Mucosa of rectum (tissue), 2 donors: ENCODE measurements at regions not wholly inside any gene's neighbourhood (a gene's known extent, or its start where the extent isn't known, plus 50 kb on each side); places are given as distances from the start of the nearest gene placed in this dataset.

ENCODE experiments used
- H3K27ac ChIP-seq, 2 donors: one replicate each; pipeline ENCODE4 v1.7.0; 2013; ENCODE audit warnings: inconsistent platforms in 2 of 2, low read depth in 2 of 2, low read length in 2 of 2
- H3K27me3 ChIP-seq, 2 donors: one replicate each; pipeline ENCODE4 v1.7.0; 2013; ENCODE audit warnings: low read length in 2 of 2; ENCODE audit not compliant: control insufficient read depth in 2 of 2, insufficient read depth in 2 of 2
- H3K36me3 ChIP-seq, 2 donors: one replicate each; pipeline ENCODE4 v1.7.0; 2013; ENCODE audit warnings: low read length in 2 of 2; ENCODE audit not compliant: control insufficient read depth in 2 of 2, insufficient read depth in 2 of 2
- H3K4me1 ChIP-seq, 2 donors: one replicate each; pipeline ENCODE4 v1.7.0; 2013; ENCODE audit warnings: low read length in 2 of 2, mild to moderate bottlenecking in 1 of 2; ENCODE audit not compliant: control insufficient read depth in 2 of 2, insufficient read depth in 2 of 2
- H3K4me3 ChIP-seq, 2 donors: one replicate each; pipeline ENCODE4 v1.7.0; 2013; ENCODE audit warnings: low read length in 2 of 2
- H3K9ac ChIP-seq, 2 donors: one replicate each; pipeline ENCODE4 v1.7.0; 2013; ENCODE audit warnings: low read length in 2 of 2, low read depth in 1 of 2, mild to moderate bottlenecking in 1 of 2
- H3K9me3 ChIP-seq, 2 donors: one replicate each; pipeline ENCODE4 v1.7.0; 2013; ENCODE audit warnings: low read length in 2 of 2; ENCODE audit not compliant: control insufficient read depth in 2 of 2
- donor health status: healthy.
- donor health status: Normal muscosa, but diverticular disease.

DNA sequence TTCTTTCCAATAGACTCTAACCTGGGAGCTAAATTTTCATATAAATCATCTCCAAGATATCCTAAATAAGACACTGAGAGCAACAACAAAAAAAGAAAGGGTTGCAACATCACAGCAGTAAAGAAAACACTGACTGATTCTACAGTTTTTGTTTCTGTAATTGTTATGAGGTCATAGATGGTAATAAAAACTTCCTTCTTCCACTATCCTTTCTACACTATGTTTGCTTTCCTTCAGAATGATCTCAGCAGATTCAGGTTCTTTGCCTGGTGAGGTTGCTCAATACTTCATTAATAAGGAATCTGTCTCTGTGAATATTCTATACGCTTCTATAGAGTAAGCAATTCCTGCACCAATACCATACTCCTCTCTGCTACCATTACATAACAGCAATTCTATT lies 835.6 kb upstream of the GRAMD2B start:
- no peaks in the 10 kb centered on the region for H3K4me1 ChIP-seq
- no peaks in the 10 kb centered on the region for H3K27me3 ChIP-seq

GRCh38 chr5:125592856-125593255 lies 830.4 kb upstream of the GRAMD2B start:
- Histone ChIP-seq H3K27me3 (no peaks in the 10 kb centered on the region), H3K36me3 (no peaks in the 10 kb centered on the region), H3K9ac (no peak overlapping the region), H3K4me3 (no peak overlapping the region), H3K9me3 (no peaks in the 10 kb centered on the region), H3K4me1 (no peaks in the 10 kb centered on the region), H3K27ac (no peak overlapping the region)

More for the DNA sequence above, 835.6 kb upstream of the GRAMD2B start:
- Histone ChIP-seq H3K9me3 (no peaks in the 10 kb centered on the region), H3K9ac (no peak overlapping the region), H3K4me3 (no peak overlapping the region), H3K27ac (no peak overlapping the region), H3K36me3 (no peaks in the 10 kb centered on the region)

GRCh38 chr5:125595095-125595494 lies 828.1 kb upstream of the GRAMD2B start:
- Histone ChIP-seq H3K9me3 (no peaks in the 10 kb centered on the region), H3K9ac (no peak overlapping the region), H3K4me1 (no peaks in the 10 kb centered on the region), H3K27me3 (no peaks in the 10 kb centered on the region), H3K36me3 (no peaks in the 10 kb centered on the region), H3K27ac (no peak overlapping the region), H3K4me3 (no peak overlapping the region)

- H3K27me3 ChIP-seq, result no peaks in the 10 kb centered on the region
- no peak overlapping the region for H3K4me3 ChIP-seq
- H3K9ac ChIP-seq, result no peak overlapping the region
- H3K4me1 ChIP-seq, result no peaks in the 10 kb centered on the region
- no peaks in the 10 kb centered on the region for H3K9me3 ChIP-seq
- no peak overlapping the region for H3K27ac ChIP-seq
- H3K36me3 ChIP-seq, result no peaks in the 10 kb centered on the region
Measured at GRCh38 chr5:125595845-125596244, 827.4 kb upstream of the GRAMD2B start.

DNA sequence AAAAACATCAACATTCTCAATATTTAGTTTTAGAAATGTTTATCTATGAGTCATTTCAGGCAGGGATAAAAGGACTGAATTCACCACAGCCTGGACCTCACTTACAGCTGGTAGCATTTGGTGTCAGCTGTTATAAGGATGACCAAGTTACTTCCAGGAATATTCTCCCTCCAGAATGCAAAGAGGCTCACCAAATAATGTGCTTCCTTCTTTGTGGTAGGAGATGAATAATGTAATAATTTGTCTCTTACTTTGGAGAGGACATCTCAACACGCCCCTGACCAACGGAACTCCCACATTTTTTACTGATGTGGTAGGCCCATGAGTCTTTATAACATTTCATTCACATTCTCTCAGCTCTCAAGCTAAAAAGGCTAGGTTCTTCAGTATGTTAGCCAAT lies 825.9 kb upstream of the GRAMD2B start:
- H3K27ac ChIP-seq, result no peak overlapping the region
- no peak overlapping the region for H3K9ac ChIP-seq
- H3K4me3 ChIP-seq, result no peak overlapping the region
- no peaks in the 10 kb centered on the region for H3K9me3 ChIP-seq
- H3K27me3 ChIP-seq, result no peaks in the 10 kb centered on the region
- H3K36me3 ChIP-seq, result no peaks in the 10 kb centered on the region
- no peaks in the 10 kb centered on the region for H3K4me1 ChIP-seq

DNA sequence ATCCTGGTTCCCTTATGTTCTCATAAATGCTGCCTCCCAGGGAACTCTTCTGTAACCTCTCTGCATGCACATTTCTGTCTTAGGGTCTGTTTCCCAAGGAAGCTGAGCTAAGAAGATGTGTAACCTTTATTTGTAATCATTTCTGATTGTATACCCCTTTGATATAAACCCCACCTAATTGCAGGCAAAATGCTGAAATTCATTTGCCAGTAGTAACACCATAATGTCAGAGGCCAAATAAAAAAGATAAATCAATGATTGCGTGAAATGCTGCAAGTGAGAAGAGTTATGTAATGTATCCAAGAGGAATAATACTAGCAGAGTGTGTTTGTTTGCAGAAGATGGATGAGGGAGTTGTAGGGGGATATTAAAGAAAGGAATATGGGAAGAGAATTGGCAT lies 822.6 kb upstream of the GRAMD2B start:
- Histone ChIP-seq H3K27me3 (no peaks in the 10 kb centered on the region), H3K4me1 (peaks cover 0 to 4% of the 10 kb centered on the region in 2 donors), H3K9me3 (no peaks in the 10 kb centered on the region), H3K9ac (no peak overlapping the region), H3K4me3 (no peak overlapping the region), H3K27ac (no peak overlapping the region), H3K36me3 (no peaks in the 10 kb centered on the region)

DNA sequence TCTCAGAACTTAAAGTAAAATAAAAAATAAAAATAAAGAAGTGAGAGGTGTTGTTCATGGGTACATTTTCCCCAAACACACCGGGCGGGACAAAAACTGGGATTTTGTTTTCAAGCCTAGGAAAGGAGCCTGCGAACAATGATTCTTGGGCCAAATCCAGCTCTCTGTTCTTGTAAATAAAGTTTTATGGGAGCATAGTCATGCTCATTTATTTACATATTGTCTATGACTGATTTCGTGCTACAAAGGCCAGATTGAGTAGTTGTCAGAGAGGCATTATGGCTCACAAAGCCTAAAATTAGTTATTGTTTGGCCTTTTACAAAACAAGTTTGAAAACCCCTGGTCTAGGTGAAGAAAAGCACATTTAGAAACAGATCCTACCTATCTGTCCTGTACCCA lies 821.0 kb upstream of the GRAMD2B start:
- Histone ChIP-seq H3K36me3 (no peaks in the 10 kb centered on the region), H3K27me3 (no peaks in the 10 kb centered on the region), H3K4me1 (peaks cover 0 to 4% of the 10 kb centered on the region in 2 donors), H3K27ac (no peak overlapping the region), H3K9ac (no peak overlapping the region), H3K9me3 (no peaks in the 10 kb centered on the region), H3K4me3 (no peak overlapping the region)

DNA sequence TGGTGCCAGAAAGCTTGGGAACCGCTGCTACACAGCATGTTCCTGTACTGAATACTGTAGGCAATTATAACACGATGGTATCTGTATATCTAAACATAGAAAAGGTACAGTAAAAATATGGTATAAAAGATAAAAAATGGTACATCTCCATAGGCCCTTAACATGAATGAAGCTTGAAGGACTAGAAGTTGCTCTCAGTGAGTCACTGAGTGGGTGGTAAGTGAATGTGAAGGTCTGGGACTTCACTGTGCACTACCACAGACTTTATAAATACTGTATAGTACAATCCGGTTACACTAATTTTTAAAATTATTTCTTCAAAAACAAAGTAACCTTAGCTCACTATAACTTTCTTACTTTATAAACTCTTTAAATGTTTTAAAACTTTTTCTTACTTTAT lies 819.9 kb upstream of the GRAMD2B start:
- Histone ChIP-seq H3K27me3 (no peaks in the 10 kb centered on the region), H3K9me3 (no peaks in the 10 kb centered on the region), H3K27ac (no peak overlapping the region), H3K4me3 (no peak overlapping the region), H3K9ac (no peak overlapping the region), H3K4me1 (peaks cover 0 to 4% of the 10 kb centered on the region in 2 donors), H3K36me3 (no peaks in the 10 kb centered on the region)

DNA sequence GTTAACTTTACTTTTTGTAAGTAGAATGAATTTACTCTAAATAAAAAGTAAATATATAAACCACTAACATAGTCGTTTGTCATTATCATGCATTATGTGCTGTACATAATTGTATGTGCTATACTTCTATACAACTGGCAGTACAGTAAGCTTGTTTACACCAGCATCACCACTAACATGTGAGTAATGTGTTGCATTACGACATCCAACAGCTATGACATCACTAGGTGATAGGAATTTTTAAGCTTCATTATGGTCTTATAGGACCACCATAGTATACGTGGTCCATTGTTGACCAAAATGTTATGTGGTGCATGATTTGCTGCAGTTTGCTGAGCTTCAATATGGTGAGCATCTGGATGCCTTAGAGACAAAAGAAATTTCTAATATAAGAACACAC lies 819.1 kb upstream of the GRAMD2B start:
- Histone ChIP-seq H3K4me1 (peaks cover 0 to 4% of the 10 kb centered on the region in 2 donors), H3K9me3 (no peaks in the 10 kb centered on the region), H3K27ac (no peak overlapping the region), H3K27me3 (no peaks in the 10 kb centered on the region), H3K9ac (no peak overlapping the region), H3K36me3 (no peaks in the 10 kb centered on the region), H3K4me3 (no peak overlapping the region)

DNA sequence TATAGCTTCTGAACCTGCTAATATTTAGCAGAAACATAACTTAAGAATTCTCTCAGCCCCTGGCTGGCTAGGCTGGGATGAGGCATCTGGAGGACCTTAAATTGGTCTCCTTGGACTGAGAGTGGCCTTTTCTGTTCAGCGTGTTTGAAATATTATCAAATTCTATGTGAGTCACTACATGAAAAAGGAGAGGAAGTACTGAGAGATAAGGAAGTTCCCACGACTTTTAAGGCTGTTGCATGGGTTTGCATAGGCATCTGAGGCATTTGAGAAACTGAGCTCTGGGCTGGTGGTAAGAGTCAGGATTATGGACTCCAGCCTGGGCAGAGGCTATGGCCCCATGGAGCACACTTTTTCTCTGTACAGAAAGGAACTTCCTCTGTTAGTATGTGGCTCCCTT lies 816.2 kb upstream of the GRAMD2B start:
- Histone ChIP-seq H3K9me3 (no peaks in the 10 kb centered on the region), H3K27me3 (no peaks in the 10 kb centered on the region), H3K27ac (no peak overlapping the region), H3K9ac (no peak overlapping the region), H3K4me1 (peaks cover 0 to 4% of the 10 kb centered on the region in 2 donors), H3K36me3 (no peaks in the 10 kb centered on the region), H3K4me3 (no peak overlapping the region)

GRCh38 chr5:125609011-125609410 lies 814.2 kb upstream of the GRAMD2B start:
- H3K27ac ChIP-seq, result no peak overlapping the region
- no peak overlapping the region for H3K4me3 ChIP-seq
- H3K9ac ChIP-seq, result no peak overlapping the region
- H3K9me3 ChIP-seq, result no peaks in the 10 kb centered on the region
- no peaks in the 10 kb centered on the region for H3K27me3 ChIP-seq
- no peaks in the 10 kb centered on the region for H3K36me3 ChIP-seq
- no peaks in the 10 kb centered on the region for H3K4me1 ChIP-seq
